Non-pigmented ciliary epithelial cell (primary cell): ENCODE measurements at regions not wholly inside any gene's neighbourhood (a gene's known extent, or its start where the extent isn't known, plus 50 kb on each side); places are given as distances from the start of the nearest gene placed in this dataset.

ENCODE experiments used
- DNase-seq: peaks from one replicate; pipeline ENCODE4 v3.0.0-alpha.2; 2010; ENCODE audit warnings: low read depth

- no peak for DNase-seq
These were observed 277.3 kb downstream of the SS18 start for GRCh38 chr18:25813110-25813509.

- DNase-seq: no peak
These were observed 279.7 kb downstream of the SS18 start for GRCh38 chr18:25810736-25811135.

- DNase-seq: no peak
These were observed 284.5 kb downstream of the SS18 start for GRCh38 chr18:25805939-25806338.

- peak; percentile 51 for DNase-seq
These were observed 285.1 kb downstream of the SS18 start for GRCh38 chr18:25805323-25805722.

- DNase-seq: no peak
These were observed 291.2 kb downstream of the SS18 start for GRCh38 chr18:25799231-25799630.

- no peak for DNase-seq
These were observed 292.4 kb downstream of the SS18 start for GRCh38 chr18:25798046-25798445.

GRCh38 chr18:25795213-25795612 lies 295.2 kb downstream of the SS18 start:
- no peak for DNase-seq

- DNase-seq: no peak
These were observed 303.1 kb downstream of the SS18 start for GRCh38 chr18:25787276-25787675.

GRCh38 chr18:25786758-25787157 lies 303.7 kb downstream of the SS18 start:
- DNase-seq: peak; percentile 75

GRCh38 chr18:25780105-25780504 lies 310.3 kb downstream of the SS18 start:
- DNase-seq: no peak

- no peak for DNase-seq
These were observed 318.6 kb downstream of the SS18 start for GRCh38 chr18:25771796-25772195.

GRCh38 chr18:25764777-25765176 lies 325.6 kb downstream of the SS18 start:
- no peak for DNase-seq

GRCh38 chr18:25759111-25759510 lies 331.3 kb downstream of the SS18 start:
- DNase-seq: no peak

- DNase-seq: no peak
These were observed 346.7 kb downstream of the SS18 start for GRCh38 chr18:25743646-25744151.

GRCh38 chr18:25739376-25739775 lies 351.0 kb downstream of the SS18 start:
- DNase-seq: no peak

GRCh38 chr18:25737710-25738311 lies 352.6 kb downstream of the SS18 start:
- DNase-seq: peak; percentile 93

GRCh38 chr18:25736516-25736915 lies 353.9 kb downstream of the SS18 start:
- no peak for DNase-seq

GRCh38 chr18:25735459-25735858 lies 355.0 kb downstream of the SS18 start:
- no peak for DNase-seq

- DNase-seq: no peak
These were observed 356.1 kb downstream of the SS18 start for GRCh38 chr18:25734336-25734735.

GRCh38 chr18:25732862-25733261 lies 357.6 kb downstream of the SS18 start:
- no peak for DNase-seq

GRCh38 chr18:25729072-25729471 lies 361.3 kb downstream of the SS18 start:
- no peak for DNase-seq

- DNase-seq: no peak
These were observed 363.0 kb downstream of the SS18 start for GRCh38 chr18:25727281-25727985.

GRCh38 chr18:25726298-25726697 lies 364.1 kb downstream of the SS18 start:
- no peak for DNase-seq

- no peak for DNase-seq
These were observed 364.9 kb downstream of the SS18 start for GRCh38 chr18:25725501-25725900.
